Islet precursor cell (in vitro differentiated cells): ENCODE measurements at regions not wholly inside any gene's neighbourhood (a gene's known extent, or its start where the extent isn't known, plus 50 kb on each side); places are given as distances from the start of the nearest gene placed in this dataset.

Source experiments
- DNase-seq: peaks from one replicate; pipeline ENCODE4 v3.0.0-alpha.2; 2018

DNA sequence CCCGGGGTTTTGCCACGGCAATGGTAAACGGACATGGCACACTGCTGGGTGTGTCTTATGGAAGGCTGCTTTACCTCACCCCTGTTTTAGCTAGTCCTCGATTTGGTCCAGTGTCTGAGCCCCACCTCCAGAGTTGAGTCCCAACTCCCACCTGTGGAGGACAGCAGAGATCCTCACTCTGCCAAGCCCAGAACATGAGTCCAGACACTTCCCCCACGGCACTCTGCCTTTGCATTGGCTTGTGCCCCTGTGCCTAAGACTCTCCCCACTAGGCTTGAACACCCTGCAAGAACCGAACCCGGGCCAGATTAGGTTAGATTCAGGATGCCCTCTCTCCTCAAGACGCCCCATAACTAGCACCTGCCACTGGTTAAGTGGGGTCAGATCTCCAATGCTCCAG, 59.8 kb upstream of the C14orf180 start:
- DNase-seq = no peak

DNA sequence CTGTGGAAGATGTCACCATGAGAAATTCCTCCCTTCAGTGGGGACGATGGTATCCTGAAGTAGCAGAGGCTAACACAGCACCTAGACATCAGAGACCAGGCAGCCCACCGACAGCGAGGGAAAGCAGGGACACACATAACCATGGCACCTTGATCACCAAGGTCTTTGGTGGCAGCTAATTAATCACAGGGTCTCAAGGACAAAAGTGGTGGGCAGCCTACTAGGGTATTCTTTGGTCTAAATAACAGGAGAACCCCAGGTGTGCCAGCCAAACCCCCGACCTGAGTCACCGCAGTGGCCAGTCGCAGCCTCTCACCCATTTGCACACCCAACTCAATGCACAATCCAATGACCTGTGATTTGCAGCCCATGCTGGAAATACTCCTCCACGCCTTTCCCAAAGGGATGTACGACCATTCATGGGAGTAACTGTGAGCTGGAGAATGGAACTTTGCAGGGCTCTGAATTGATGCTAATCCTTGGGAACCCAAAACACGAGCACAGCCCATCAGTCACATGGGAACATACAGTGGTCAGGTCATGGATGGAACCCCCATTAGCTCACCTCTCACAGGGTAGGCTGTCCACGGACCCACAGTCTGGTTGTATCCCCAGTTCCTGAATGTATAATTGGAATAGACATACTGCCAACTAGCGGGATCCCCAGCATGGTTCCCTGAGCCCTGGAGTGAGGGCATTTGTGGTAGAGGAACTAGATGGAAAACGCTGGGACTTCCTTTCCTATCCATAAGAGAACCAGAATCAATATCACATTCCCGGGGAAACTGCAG, 58.7 kb upstream of the C14orf180 start:
- DNase-seq = no peak

DNA sequence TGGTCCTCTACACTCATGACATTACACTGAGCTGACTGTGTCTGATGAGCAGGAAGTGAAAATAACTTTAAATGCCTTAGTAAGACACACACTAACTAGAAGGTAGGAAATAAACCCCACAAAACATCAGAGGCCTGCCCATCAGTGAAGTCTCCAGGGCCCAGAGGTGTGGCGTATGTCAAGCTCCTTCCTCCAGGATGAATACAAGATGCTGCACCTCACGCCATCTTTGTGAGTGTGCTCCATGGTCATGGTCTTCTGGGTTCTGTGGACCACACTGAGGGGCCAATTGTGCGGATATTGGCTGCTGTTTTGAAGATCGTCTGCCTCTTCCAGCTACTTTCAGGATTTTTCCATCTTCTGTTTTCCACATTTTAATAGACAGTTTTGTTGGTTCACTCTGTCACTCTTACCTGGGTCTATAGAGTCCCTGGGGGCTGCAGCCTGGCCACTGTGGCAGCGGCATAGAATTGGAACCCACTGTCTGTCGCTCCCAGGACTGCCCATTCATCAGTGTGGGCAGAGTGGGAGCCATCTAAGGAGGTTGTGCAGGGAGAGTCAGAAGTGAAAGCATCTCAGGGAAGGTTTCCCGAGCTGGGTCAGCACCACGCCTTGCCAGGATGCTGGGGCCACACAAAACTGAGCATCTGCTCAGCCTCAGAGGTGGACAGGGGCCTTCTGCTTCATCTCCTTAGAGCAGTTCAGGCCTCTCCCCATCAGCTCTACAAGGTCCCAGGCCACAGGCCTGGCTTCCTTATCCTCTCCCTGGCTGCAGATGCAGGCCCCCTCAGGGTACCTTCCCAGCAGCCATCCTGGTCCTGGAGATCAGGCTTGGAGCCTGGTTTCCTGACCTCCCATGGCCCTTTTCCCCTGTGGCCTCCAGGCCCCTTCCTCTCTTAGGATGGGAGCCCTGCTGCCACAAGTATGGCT, 57.5 kb upstream of the C14orf180 start:
- no peak for DNase-seq

DNA sequence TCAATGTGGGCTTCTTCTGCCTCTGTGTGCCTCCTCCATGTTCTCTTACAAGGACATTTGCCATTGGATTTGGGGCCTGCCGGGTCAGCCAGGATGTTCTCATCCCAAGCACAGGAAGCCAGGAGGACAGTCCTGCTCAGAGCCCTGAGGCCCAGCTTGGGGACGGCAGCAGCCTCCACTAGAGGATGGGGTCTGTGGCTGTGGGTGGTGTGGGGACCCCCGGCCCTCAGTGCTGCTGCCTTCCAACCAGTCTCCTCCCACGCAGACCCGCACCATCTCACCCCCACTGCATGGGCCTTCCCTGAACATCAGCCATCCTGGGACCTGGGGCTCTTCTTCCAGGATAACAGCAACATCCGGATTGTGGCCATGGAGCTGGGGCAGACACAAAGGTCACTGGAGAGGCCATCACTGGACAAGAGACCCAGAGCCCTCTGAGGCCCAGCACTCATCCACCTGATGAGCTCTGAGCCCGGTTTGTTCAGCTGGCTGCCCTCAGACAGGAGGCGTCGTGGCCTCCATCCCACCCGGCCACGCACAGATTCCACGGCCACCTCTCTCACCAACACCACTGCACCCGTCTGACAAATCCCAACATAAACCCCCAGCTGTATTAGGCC, 56.5 kb upstream of the C14orf180 start:
- DNase-seq = no peak

DNA sequence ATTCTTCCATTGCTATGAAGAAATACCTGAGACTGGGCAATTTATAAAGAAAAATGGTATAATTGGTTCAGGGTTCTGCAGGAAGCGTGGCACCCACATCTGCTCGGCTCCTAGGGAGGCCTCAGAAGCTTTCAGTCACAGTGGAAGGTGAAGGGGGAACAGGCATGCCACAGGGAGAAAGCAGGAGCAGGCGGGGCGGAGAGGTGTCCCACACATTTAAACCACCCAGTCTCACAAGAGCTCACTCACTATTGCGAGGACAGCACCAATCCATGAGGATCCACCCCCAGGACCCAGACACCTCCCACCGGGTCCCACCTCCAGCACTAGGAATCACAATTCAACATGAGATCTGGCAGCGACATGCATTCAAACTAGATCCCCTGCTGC, 56.0 kb upstream of the C14orf180 start:
- DNase-seq = no peak

DNA sequence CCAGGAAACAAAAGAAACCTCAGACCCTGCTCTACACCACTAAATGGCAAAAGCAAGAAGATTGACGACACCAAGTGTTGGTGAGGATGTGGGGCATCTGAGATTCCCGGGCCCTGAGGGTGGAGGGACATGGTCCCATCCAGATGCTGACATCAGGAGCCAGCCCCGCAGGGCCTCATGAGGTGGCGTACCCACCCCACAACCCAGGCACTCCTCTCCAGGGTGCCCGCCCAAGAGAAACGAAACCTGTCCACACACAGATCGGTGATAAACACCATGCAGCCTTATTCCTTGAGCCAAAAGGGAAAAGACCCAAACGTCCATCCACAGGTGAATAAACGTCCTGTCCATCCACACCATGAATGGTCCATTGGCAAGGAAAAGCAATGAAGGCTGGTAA, 54.8 kb upstream of the C14orf180 start:
- no peak for DNase-seq

DNA sequence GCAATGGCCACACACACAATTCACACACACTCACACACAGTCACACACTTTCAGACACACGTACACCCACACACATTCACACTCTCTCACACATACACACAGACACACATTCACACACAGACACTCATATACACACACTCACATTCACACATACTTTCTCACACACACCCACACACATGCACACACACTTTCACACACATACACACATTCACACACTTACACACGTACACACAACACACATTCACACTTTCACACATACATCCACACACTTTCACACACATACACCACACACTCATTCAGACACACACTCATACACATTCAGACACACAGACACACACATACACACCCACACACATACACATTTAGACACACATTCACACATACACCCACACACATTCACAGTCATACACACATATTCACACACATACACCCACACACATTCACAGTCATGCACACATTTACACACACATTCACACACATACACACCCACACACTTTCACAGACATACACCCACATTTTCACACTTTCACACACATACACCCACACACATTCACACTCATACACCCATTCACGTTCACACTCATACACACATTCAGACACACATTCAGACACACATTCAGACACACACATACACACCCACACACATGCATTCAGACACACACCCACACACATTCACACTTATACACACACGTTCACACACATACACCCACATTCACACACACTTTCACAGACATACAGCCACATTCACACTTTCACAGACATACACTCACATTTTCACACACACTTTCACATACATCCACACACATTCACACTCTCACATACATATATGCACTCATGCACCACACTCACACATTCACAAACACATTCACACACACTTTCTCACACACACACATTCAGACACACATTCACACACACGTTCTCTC, 52.6 kb upstream of the C14orf180 start:
- no peak for DNase-seq

DNA sequence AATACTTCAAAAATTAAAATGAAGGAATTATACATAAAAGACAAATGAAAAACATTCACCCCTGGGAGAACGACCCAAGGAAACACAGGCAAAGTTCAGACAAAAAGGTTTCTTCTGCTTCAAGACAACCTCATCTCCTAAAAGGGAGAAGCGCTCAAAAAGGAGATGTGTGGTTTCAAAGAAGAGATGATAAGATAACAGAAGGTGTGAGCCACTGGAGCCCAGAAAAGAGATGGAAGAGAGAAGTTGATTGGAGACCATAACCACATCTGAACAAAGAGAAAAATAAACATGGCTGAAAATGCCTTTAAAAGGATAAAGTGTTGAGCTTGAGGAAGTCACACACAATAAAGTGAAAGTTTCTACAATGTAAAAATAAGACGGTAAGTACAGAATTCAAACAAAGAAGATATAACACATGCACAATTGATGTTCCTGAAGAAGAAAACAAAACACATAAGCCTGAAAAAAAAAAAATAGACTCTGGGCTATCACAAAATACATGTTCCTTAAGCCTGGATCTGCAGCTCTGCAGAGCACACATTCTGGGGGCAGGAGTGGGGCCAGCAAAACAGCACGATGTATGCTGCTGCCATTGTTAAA, 51.6 kb upstream of the C14orf180 start:
- no peak for DNase-seq

DNA sequence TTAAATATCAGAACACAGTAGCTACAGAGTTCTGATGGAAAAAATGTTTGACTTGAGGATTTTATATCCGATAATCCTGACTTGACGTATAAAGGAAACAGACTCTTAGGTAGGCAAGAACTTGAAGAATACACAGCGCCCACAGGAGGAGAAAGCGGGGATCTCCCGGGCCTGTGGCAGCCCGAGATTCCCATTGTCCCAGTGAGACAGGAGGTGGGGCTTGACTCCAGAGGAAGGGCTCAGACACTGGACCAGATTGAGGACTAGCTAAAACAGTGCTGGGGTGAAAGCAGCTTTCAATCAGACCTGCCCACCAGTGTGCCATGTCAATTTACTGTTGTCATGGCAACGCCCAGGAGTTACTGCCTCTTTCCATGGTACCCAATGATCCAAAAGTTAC, 51.1 kb upstream of the C14orf180 start:
- DNase-seq = no peak
